D341Med (cell line): ENCODE measurements at regions not wholly inside any gene's neighbourhood (a gene's known extent, or its start where the extent isn't known, plus 50 kb on each side); places are given as distances from the start of the nearest gene placed in this dataset.
"Not testable (repeated sequence)": the region's sequence is repeated elsewhere in the genome, so short reads cannot be mapped to it uniquely, and the experiment has no call there.

Experiments
- DNase-seq: peaks from one replicate; pipeline ENCODE4 v3.0.0; 2012; ENCODE audit warnings: low spot score

DNA sequence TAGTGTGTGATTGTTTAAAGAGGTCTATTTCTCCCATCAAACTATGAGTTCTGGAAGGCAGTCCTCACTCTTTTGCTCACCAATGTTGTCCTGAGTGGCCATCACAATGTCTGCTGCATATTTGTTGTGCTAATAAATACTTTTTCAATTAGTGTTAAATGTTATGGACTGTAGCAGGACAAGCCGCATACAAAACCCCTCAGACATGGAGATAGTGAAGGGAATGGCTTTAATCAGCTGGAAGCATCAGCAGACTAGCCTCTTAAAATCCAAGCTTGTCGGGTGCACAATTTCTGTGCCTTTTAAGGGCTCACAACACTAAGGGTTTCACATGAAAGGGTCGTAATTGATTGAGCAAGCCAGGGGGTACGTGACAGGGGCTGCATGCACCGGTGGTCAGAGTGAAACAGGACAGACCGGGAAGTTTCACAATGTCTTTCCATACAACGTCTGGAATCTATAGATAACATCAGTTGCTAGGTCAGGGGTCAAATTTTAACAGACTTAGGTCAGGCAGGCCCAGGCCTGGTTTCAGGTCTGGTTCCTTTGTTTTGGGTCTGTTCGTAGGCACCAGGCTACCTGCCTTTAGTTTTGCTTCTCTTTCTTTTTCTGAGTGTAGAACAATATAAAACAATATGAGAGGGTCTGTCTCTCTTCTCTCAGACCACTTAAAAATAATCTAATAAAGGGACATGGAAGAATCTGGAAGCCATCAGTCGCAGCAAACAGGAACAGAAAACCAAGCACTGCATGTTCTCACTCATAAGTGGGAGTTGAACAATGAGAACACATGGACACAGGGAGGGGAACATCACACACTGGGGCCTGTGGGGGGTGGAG, 327.6 kb upstream of the HTR1E start:
- DNase-seq = no peak

DNA sequence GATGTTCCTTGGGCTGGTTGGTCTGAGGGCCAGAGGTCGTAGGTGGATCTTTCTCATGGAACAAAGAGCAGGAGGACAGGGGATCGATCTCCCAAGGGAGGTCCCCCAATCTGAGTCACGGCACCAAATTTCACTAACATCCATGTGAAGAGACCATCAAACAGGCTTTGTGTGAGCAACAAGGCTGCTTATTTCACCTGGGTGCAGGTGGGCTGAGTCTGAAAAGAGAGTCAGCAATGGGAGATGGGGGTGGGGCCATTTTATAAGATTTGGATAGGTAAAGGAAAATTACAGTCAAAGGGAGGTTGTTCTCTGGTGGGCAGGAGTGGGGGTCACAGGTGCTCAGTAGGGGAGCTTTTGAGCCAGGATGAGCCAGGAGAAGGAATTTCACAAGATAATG, 334.0 kb upstream of the HTR1E start:
- DNase-seq = not testable (repeated sequence)

DNA sequence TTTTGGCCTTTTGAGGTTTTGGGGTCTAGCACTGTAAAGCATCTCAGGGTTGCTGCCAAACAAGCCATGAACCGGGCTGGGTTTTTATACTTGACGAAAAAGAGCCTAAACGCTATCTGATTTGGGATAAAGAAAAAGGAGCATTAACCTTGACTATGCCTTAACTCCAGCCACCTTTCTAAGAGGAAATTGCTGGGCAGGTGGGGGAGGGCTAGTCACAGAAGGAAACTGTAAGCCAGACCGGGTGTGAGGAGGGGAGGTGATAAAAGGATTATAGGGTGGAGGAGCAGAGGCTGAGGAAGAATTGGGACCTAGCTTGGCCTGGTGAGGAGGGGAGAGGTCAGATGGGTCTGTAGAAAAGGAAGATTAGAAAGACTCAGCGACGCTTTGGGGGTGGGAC, 335.2 kb upstream of the HTR1E start:
- DNase-seq = not testable (repeated sequence)

DNA sequence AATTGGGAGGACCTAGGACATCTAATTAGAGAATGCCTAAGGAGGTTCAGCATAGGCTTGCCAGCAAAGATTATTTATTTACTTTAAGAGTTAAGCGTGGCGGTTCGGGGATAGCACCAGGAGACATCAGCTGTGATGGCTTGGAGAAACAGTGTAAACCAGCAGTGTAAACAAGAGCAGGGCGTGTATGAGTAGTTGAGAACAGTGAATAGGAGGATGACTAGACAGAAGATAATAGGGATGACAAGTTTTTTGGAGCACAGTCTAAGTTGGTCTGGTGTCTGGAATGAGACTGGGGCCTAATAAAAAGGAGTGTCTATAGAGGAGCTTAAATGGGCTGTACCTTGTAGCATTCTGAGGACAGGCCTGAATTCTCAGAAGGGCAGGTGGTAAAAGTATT, 338.4 kb upstream of the HTR1E start:
- not testable (repeated sequence) for DNase-seq

DNA sequence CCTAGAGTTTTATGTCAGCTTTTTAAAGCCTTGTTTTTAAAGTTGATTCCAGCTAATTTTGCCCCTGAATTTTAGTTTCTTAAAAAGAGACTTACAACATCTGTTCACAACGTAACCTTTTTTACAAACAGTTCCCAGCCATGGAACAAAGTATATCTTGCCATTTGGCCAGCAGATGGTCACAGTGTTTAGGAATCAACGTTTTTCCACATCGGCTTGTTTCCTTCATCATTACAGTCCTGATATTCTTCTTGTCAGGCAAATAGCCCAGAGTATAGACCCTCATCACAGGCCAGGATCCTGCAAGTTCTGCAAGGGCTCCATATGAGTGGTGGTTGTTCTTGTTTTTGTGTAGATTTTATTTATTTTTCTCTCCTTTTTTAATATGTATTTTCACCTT, 341.7 kb upstream of the HTR1E start:
- no peak for DNase-seq

DNA sequence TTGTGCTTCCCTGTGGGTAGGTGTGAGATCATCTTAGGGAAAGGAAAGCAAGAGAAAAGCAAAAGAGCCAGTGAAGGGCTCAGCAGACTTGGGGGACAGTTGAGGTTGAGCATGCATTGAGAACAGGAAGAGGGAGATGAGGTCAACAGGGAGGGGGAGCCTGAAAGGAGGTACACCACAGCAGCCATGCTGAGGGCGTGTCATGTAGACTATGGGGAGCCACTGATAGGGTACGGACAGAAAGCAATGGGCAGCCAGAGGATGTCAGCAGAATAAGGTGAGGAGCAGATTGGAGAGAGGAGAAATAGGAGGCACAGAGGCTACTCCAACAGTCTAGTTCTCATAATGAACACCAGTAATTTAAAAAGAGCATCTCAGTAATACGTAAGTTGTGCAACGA, 351.1 kb upstream of the HTR1E start:
- DNase-seq = no peak

DNA sequence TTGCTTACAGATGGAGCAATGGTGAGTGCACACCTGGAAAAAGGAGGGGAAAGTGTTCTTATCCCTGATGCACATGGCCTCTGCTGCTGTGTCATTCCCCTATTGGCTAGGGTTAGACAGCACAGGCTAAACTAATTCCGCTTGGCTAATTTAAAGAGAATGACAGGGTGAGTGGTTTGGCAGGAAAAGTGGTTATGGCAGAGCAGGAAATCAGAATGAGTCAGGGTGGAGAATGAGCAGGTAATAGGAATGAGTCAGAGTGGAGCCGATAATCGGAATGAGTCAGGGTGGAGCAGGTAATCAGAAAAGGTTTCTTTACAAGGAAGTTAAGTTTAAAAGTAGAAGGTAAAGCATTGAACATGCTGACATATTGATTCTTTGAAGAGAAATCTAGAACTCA, 355.5 kb upstream of the HTR1E start:
- DNase-seq = no peak

DNA sequence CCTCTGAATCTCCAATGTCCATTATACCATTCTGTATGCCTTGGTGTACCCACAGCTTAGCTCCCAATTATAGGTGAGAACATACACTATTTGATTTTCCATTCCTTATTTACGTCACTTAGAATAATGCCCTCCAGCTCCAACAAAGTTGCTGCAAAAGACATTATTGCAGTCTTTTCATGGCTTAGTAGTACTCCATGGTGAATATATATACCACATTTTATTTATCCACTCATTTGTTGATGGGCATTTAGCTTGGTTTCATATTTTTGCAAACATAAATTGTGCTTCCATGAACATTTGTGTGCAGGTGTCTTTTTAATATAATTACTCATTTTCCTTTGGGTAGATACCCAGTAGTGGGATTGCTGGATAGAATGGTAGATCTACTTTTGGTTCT, 374.1 kb upstream of the HTR1E start:
- DNase-seq = no peak

DNA sequence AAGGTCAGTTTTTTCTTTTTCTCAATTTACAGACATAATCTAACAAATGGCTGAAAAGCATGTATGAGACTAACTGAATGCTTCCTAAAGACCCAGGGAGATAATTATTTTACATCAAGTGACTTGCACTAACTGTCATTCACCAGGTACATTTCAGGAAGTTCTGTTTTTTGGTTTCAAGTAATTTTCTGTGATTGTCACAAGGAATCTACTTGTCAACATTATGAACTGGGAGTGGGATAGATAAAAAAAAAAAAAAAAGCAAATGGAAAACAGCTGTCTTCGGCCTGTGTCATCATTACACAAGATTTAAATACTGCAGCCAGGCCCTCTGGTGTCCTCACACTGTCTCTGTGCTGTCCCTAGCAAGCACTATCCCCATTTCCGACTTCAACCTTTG, 379.0 kb upstream of the HTR1E start:
- no peak for DNase-seq

DNA sequence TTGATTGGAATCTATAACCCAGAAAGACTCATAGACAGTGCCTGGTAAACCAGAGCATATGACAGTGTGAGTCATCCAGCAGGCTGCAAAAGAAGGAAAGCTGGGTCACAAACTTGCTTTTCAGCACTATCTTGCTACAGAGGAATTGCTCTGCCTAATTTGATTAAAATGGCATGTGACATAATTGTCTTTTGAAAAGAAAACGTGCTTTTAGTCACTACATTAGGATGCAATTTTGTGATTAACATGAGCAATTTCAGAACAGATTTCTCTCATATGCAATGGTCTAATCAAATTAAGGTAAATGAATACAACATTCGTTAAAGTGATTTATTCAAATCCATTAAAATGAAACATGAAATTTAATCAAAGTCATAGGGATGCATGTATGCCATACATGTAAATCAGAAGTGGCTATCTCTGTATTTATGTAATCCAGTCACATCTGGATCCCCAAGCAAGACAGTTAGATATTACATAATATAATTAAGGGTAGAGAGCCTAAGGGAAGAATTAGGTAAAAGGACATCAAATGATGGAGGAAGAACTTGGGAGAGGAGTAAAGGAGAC, 400.0 kb upstream of the HTR1E start:
- DNase-seq = no peak

DNA sequence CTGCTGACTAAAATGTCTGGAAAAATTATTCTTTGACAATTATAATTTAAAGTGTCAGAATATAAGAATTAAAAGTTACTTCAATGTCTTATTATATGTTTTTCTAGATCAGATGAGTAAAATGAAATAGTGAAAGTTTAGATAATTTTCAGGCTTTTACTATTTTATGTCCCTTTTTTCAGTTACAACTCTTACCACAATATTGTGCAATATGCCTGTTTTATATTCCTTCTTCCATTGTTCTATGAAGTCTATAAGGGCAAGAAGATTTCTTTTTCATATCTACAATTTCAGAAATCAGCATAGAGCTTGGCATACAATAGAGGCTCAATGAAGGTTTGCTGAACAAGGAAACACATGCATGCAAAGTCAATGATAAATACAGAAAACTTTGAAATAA, 401.2 kb upstream of the HTR1E start:
- DNase-seq = no peak

DNA sequence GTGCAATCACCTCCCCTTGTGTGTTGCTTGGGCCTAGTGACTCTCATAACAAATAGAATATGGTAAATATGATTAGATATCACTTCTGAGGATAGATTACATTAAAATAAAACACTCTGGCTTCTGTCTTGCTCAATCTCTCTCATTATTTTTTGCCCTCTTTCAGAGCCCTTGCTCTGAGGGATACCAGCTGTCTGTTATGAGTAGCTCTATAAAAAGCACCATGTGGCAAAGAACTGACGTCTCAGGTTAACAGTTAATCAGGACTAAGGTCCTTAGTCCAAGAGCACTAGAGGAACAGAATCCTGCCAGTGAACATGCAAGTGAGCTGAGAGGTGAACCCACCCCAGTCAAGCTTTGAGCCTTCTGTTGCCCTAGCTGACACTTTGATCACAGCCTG, 402.2 kb upstream of the HTR1E start:
- no peak for DNase-seq

DNA sequence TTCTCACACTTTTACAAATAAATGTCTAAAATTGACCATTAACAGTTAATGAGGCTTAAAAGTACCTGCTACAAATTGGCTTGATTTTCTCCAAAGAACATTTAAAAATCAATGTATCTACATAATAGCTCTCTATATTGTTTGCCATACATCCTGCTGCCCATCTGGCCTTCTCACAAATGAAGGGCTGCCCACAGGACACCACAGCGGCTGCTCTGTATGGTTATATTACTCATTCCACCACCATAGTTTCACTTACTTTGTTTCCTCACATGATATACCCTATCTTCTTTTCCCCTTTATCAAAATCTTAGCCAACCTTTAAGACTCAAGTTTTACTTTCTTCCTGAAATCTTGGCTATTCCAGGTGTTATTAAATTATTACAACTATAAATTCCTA, 407.7 kb upstream of the HTR1E start:
- no peak for DNase-seq

DNA sequence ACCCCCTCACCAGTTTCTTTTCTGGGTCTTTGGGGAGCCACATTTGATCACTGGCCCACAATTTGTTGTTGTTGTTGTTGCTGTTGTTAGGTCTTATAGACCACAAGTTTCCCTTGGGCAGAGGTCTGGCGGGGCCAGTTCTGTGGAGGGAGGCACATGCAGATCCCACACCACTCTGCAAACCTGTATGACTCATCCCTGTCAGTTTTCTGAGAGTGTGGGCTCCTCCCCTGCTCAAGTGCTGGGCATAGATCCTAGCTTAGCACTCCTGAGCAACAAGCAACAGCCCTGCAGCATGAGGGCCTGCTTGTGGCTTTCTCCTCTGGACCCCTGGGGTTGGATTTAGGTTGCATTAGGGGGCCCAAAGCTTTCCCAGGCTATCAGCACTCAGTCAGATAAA, 411.1 kb upstream of the HTR1E start:
- no peak for DNase-seq

DNA sequence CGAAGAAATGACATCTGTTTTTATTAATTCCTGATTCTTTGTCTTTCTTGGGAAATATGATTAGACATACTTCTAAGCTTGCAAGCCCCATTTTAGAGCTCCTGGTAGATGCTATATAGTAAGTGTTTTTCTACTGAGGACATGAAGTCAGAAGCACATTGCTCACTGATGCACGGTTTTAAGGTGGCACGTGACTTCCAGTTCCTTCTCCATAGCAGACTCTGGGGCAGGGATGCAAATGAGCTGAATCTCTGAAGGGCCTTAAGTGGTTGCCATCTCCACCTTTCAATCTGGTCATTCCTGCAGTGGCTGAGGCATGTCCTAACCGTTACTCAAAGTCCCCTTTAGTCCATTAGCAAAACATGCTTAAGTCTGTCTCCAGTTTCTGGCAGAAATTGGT, 421.2 kb upstream of the HTR1E start:
- no peak for DNase-seq

DNA sequence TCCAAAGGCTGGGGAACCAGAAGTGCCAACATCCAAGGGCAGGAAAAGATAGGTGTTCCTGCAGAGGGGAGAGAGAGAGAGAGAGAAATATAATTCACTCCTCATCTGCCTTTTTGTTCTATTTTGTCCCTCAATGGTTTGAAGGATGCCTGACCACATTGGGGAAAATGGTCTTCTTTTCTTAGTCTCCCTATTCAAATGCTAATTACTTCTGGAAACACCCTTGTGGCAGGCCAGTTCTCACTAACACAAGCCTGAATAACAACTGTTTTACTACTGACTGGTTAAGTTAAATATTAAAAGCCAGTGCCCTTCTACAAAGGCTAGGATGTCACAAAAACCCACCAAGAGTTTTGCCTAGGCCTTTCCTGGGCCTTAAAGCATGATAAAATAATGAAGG, 425.4 kb upstream of the HTR1E start:
- DNase-seq = no peak

DNA sequence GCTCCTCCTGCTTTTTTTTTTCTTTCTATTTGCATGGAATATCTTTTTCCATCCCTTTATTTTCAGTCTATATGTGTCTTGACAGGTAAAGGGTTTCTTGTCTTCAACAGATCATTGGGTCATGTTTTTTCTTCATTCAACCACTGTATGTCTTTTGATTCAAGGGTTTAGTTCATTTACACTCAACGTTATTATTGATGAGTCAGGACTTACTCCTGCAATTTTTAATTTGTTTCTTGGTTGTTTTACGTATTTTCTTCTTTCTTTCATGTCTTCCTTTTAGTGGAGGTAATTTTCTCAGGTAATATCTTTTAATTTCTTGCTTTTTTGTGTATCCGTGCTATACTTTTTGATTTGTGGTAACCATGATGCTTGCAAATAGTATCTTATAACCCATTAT, 429.1 kb upstream of the HTR1E start:
- no peak for DNase-seq

DNA sequence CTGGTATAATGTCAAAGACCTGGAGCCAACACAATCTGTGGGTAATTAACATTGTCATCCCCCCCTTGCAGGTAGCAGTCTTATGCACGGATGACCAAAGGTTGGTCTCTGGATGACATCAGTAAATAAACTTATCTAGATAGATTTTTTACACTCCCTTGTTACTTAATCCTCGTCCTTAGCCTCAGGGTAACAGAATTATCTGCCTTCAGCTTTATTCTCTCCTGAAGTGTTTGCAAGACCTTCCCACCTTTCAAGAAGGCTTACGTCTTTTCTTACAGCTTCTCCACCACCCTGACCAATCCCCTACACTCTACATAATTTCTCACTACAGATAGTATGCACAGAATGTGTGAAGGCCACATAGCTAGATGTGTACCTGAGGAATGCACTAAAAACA, 434.8 kb upstream of the HTR1E start:
- DNase-seq = no peak

DNA sequence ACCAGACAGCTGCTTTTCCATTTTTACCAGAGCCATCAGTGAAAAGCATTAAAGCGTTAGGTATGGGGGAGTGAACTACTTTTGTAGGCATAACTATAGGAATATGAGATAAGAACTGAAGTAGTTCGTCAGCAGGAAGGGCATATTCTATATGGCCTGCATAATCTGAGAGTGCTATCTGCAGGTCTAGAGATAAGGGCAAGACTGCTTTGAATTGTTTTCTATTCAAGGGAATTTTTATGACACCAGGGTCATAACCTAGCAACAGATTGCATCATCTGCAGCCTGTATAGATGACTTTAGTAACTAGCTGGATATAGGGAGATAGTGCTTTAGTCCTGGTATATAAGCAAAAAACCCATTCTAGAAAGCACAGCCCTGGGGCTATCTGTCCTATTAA, 437.3 kb upstream of the HTR1E start:
- no peak for DNase-seq

DNA sequence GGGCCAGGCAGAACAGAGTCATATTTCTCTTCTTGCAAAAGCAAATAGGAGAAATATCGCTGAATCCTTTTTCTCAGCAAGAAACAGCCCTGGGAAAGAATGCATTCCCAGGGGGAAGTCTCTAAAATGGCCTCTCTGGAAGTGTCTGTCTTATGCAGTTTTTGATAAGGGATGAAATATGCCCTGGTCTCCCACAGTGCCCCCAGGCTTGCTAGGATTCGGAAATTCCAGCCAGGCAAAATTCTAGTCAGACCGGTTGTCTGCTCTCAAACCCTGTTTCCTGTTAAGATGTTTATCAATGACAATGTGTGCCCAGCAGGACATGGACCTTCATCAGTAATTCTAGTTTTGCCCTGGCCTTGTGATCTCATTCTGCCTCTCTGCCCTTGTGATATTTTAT, 448.3 kb upstream of the HTR1E start:
- not testable (repeated sequence) for DNase-seq

DNA sequence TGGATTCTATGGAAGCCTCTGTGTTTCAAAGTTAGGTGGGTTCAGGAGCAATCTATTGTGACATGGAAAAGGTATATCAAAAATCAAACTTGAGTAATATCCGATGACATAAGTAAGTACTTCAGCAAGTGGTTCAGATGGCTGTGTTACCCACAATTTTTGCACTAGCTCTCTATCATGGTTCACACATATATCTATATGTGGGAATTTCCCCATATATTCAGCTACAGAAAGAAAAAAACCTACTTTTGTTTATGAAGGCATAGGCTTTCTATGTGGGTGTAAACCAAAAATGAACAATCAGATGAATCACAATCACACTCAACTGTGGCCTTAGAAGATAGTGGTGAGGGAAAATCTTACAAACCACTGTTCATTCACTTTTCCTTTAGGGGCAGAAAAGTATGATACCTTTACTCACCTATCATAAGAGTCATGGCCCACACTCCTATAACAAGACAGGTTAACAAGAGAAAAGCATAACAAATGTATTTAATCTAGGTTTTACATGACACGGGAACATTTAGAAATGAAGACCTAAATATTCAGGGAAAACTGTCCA, 449.6 kb upstream of the HTR1E start:
- no peak for DNase-seq

DNA sequence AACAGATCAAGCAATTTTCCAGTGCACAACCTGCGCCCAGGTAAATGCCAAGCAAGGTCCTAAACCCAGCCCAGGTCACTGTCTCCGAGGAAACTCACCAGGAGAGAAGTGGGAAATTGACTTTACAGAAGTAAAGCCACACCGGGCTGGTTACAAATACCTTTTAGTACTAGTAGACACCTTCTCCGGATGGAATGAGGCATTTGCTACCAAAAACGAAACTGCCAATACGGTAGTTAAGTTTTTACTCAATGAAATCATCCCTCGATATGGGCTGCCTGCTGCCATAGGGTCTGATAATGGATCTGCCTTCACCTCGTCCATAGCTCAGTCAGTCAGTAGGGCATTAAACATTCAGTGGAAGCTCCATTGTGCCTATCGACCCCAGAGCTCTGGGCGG, 459.0 kb upstream of the HTR1E start:
- DNase-seq = not testable (repeated sequence)

DNA sequence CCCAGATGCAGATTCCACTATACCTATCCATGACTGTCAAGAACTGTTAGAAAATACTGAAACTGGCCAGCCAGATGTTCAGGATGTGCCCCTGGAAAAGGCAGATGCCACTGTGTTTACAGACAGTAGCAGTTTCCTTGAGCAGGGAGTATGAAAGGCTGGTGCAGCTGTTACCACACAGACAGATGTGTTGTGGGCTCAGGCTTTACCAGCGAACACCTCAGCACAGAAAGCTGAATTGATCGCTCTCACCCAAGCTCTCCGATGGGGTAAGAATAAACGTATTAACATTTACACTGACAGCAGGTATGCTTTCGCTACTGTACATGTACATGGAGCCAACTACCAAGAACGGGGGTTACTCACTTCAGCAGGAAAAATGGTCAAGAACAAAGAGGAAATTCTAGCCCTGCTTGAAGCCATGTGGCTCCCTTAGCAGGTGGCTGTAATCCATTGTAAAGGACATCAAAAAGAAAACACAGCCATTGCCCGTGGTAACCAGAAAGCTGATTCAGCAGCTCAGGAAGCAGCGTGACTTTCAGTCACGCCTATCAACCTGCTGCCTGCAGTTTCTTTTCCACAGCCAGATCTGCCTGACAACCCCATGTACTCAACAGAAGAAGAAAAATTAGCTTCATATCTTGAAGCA, 459.7 kb upstream of the HTR1E start:
- no peak for DNase-seq
